ENCODE measurements at regions not wholly inside any gene's neighbourhood (a gene's known extent, or its start where the extent isn't known, plus 50 kb on each side); places are given as distances from the start of the nearest gene placed in this dataset.
A peak's percentile ranks its signal among the peaks of the same experiment; 100 is the strongest.
"Not testable (repeated sequence)": the region's sequence is repeated elsewhere in the genome, so short reads cannot be mapped to it uniquely, and the experiment has no call there.

GRCh38 chr7:79608005-79608404, 154.5 kb upstream of the MAGI2 start:
- no peaks in the 10 kb centered on the region for H3F3A ChIP-seq (ENCODE audit: low read depth)
- TF ChIP-seq EZH2phosphoT487 (IDR thresholded peaks at IDR 0.05; ENCODE audit: borderline replicate concordance) (no peak), CTCF (conservative IDR thresholded peaks at IDR 0.05; ENCODE audit: low read length) (no peak)
- no peaks in the 10 kb centered on the region for H3K9me3 ChIP-seq (ENCODE audit: insufficient read depth, low read depth, low read length)
- H3K4me2 ChIP-seq (ENCODE audit: low read depth, low read length, poor library complexity, severe bottlenecking) = no peak overlapping the region
- H4K20me1 ChIP-seq (ENCODE audit: insufficient read depth, low read length, poor library complexity, severe bottlenecking) = no peaks in the 10 kb centered on the region
- H3K4me3 ChIP-seq (ENCODE audit: low read length, poor library complexity, severe bottlenecking) = no peak overlapping the region
- no peaks in the 10 kb centered on the region for H3K4me1 ChIP-seq (ENCODE audit: insufficient read depth, low read length, poor library complexity, severe bottlenecking)
- H3K9ac ChIP-seq (ENCODE audit: low read depth, low read length, poor library complexity, severe bottlenecking) = no peak overlapping the region
- H2AFZ ChIP-seq (ENCODE audit: low read length) = no peak overlapping the region
- H3K36me3 ChIP-seq (ENCODE audit: insufficient read depth, low read length) = no peaks in the 10 kb centered on the region
- no peaks in the 10 kb centered on the region for H3K27me3 ChIP-seq (ENCODE audit: insufficient read depth, low read length, poor library complexity, severe bottlenecking)
- H3K79me2 ChIP-seq (ENCODE audit: insufficient read depth, low read length) = no peaks in the 10 kb centered on the region
- H3K9me2 ChIP-seq (replicated peaks; ENCODE audit: low read depth, low read length) = no peaks in the 10 kb centered on the region

- H3K36me3 ChIP-seq (ENCODE audit: insufficient read depth, low read length) = no peaks in the 10 kb centered on the region
- no peaks in the 10 kb centered on the region for H3K9me3 ChIP-seq (ENCODE audit: insufficient read depth, low read depth, low read length)
- no peaks in the 10 kb centered on the region for H3K27me3 ChIP-seq (ENCODE audit: insufficient read depth, low read length, poor library complexity, severe bottlenecking)
- no peaks in the 10 kb centered on the region for H3K4me1 ChIP-seq (ENCODE audit: insufficient read depth, low read length, poor library complexity, severe bottlenecking)
- H3F3A ChIP-seq (ENCODE audit: low read depth) = no peaks in the 10 kb centered on the region
- H3K9me2 ChIP-seq (replicated peaks; ENCODE audit: low read depth, low read length) = no peaks in the 10 kb centered on the region
- no peak overlapping the region for H3K4me2 ChIP-seq (ENCODE audit: low read depth, low read length, poor library complexity, severe bottlenecking)
- TF ChIP-seq CTCF (conservative IDR thresholded peaks at IDR 0.05; ENCODE audit: low read length) (no peak), EZH2phosphoT487 (IDR thresholded peaks at IDR 0.05; ENCODE audit: borderline replicate concordance) (no peak)
- H3K9ac ChIP-seq (ENCODE audit: low read depth, low read length, poor library complexity, severe bottlenecking) = no peak overlapping the region
- H3K4me3 ChIP-seq (ENCODE audit: low read length, poor library complexity, severe bottlenecking) = no peak overlapping the region
- no peaks in the 10 kb centered on the region for H4K20me1 ChIP-seq (ENCODE audit: insufficient read depth, low read length, poor library complexity, severe bottlenecking)
- H3K79me2 ChIP-seq (ENCODE audit: insufficient read depth, low read length) = no peaks in the 10 kb centered on the region
- H2AFZ ChIP-seq (ENCODE audit: low read length) = no peak overlapping the region
Measured at GRCh38 chr7:79604841-79605240, 151.4 kb upstream of the MAGI2 start.

GRCh38 chr7:79598351-79598750, 144.9 kb upstream of the MAGI2 start:
- Histone ChIP-seq H3K9me3 (ENCODE audit: insufficient read depth, low read depth, low read length) (no peaks in the 10 kb centered on the region), H3K9ac (ENCODE audit: low read depth, low read length, poor library complexity, severe bottlenecking) (no peak overlapping the region), H3F3A (ENCODE audit: low read depth) (no peaks in the 10 kb centered on the region), H3K27me3 (ENCODE audit: insufficient read depth, low read length, poor library complexity, severe bottlenecking) (no peaks in the 10 kb centered on the region), H3K9me2 (replicated peaks; ENCODE audit: low read depth, low read length) (no peaks in the 10 kb centered on the region), H3K4me3 (ENCODE audit: low read length, poor library complexity, severe bottlenecking) (no peak overlapping the region), H3K79me2 (ENCODE audit: insufficient read depth, low read length) (no peaks in the 10 kb centered on the region), H3K36me3 (ENCODE audit: insufficient read depth, low read length) (no peaks in the 10 kb centered on the region), H3K4me1 (ENCODE audit: insufficient read depth, low read length, poor library complexity, severe bottlenecking) (peaks cover 5% of the 10 kb centered on the region), H2AFZ (ENCODE audit: low read length) (no peak overlapping the region; the same call in 1 of the 2 replicates), H3K4me2 (ENCODE audit: low read depth, low read length, poor library complexity, severe bottlenecking) (peak overlapping the region; percentile 22), H4K20me1 (ENCODE audit: insufficient read depth, low read length, poor library complexity, severe bottlenecking) (no peaks in the 10 kb centered on the region)
- TF ChIP-seq CTCF (conservative IDR thresholded peaks at IDR 0.05; ENCODE audit: low read length) (no peak), EZH2phosphoT487 (IDR thresholded peaks at IDR 0.05; ENCODE audit: borderline replicate concordance) (no peak)

- H4K20me1 ChIP-seq (ENCODE audit: insufficient read depth, low read length, poor library complexity, severe bottlenecking); H3K36me3 ChIP-seq (ENCODE audit: insufficient read depth, low read length); H3K9me3 ChIP-seq (ENCODE audit: insufficient read depth, low read depth, low read length); H3K9ac ChIP-seq (ENCODE audit: low read depth, low read length, poor library complexity, severe bottlenecking); H3K79me2 ChIP-seq (ENCODE audit: insufficient read depth, low read length); H3K4me2 ChIP-seq (ENCODE audit: low read depth, low read length, poor library complexity, severe bottlenecking); H3K4me3 ChIP-seq (ENCODE audit: low read length, poor library complexity, severe bottlenecking); H3K9me2 ChIP-seq (replicated peaks; ENCODE audit: low read depth, low read length); H2AFZ ChIP-seq (ENCODE audit: low read length); H3F3A ChIP-seq (ENCODE audit: low read depth); H3K27me3 ChIP-seq (ENCODE audit: insufficient read depth, low read length, poor library complexity, severe bottlenecking); H3K4me1 ChIP-seq (ENCODE audit: insufficient read depth, low read length, poor library complexity, severe bottlenecking): not testable (repeated sequence)
Measured at GRCh38 chr7:79594671-79595070, 141.2 kb upstream of the MAGI2 start.
